ENCODE measurements at regions not wholly inside any gene's neighbourhood (a gene's known extent, or its start where the extent isn't known, plus 50 kb on each side); places are given as distances from the start of the nearest gene placed in this dataset.

GRCh38 chr1:94694226-94694915 is 125.8 kb upstream of the SLC44A3 start:
- no peak for TF ChIP-seq CTCF (IDR thresholded peaks at IDR 0.05; ENCODE audit: low read depth, low read length, missing control alignments)
- DNase-seq (ENCODE audit: low read depth) = no peak
- no peak overlapping the region for H3K4me3 ChIP-seq (ENCODE audit: low read depth, low read length)

GRCh38 chr1:94693435-94693834 is 126.7 kb upstream of the SLC44A3 start:
- TF ChIP-seq CTCF (IDR thresholded peaks at IDR 0.05; ENCODE audit: low read depth, low read length, missing control alignments) = no peak
- no peak for DNase-seq (ENCODE audit: low read depth)
- H3K4me3 ChIP-seq (ENCODE audit: low read depth, low read length) = no peak overlapping the region

- DNase-seq (ENCODE audit: low read depth) = no peak
- TF ChIP-seq CTCF (IDR thresholded peaks at IDR 0.05; ENCODE audit: low read depth, low read length, missing control alignments) = peak; percentile 2
- no peak overlapping the region for H3K4me3 ChIP-seq (ENCODE audit: low read depth, low read length)
Observed at GRCh38 chr1:94693029-94693428, 127.1 kb upstream of the SLC44A3 start.

GRCh38 chr1:94688646-94689045 is 131.5 kb upstream of the SLC44A3 start:
- no peak for TF ChIP-seq CTCF (IDR thresholded peaks at IDR 0.05; ENCODE audit: low read depth, low read length, missing control alignments)
- DNase-seq (ENCODE audit: low read depth) = no peak

GRCh38 chr1:94686882-94687281 is 133.3 kb upstream of the SLC44A3 start:
- no peak for TF ChIP-seq CTCF (IDR thresholded peaks at IDR 0.05; ENCODE audit: low read depth, low read length, missing control alignments)
- DNase-seq (ENCODE audit: low read depth) = no peak
- H3K4me3 ChIP-seq (ENCODE audit: low read depth, low read length) = no peak overlapping the region

More at GRCh38 chr1:94688646-94689045, 131.5 kb upstream of the SLC44A3 start:
- no peak overlapping the region for H3K4me3 ChIP-seq (ENCODE audit: low read depth, low read length)

GRCh38 chr1:94684690-94685250 is 135.4 kb upstream of the SLC44A3 start:
- DNase-seq (ENCODE audit: low read depth) = no peak
- no peak for TF ChIP-seq CTCF (IDR thresholded peaks at IDR 0.05; ENCODE audit: low read depth, low read length, missing control alignments)
- H3K4me3 ChIP-seq (ENCODE audit: low read depth, low read length) = no peak overlapping the region

GRCh38 chr1:94683886-94684285 is 136.3 kb upstream of the SLC44A3 start:
- DNase-seq (ENCODE audit: low read depth) = no peak
- H3K4me3 ChIP-seq (ENCODE audit: low read depth, low read length) = no peak overlapping the region
- TF ChIP-seq CTCF (IDR thresholded peaks at IDR 0.05; ENCODE audit: low read depth, low read length, missing control alignments) = no peak
